HL-60 (cell line): ENCODE measurements at regions not wholly inside any gene's neighbourhood (a gene's known extent, or its start where the extent isn't known, plus 50 kb on each side); places are given as distances from the start of the nearest gene placed in this dataset.

Source experiments
- POLR2AphosphoS5 ChIP-seq: IDR thresholded peaks from 2 replicates; pipeline ENCODE4 v1.6.1; 2012; ENCODE audit warnings: low read depth
- TF ChIP-seq, protein P1 (sequence below): IDR thresholded peaks from one replicate; pipeline ENCODE4 v1.5.1; 2011; ENCODE audit warnings: low read length, control low read depth, inconsistent platforms; ENCODE audit not compliant: insufficient read depth

- no peak for TF ChIP-seq POLR2AphosphoS5
- TF ChIP-seq, protein P1, sequence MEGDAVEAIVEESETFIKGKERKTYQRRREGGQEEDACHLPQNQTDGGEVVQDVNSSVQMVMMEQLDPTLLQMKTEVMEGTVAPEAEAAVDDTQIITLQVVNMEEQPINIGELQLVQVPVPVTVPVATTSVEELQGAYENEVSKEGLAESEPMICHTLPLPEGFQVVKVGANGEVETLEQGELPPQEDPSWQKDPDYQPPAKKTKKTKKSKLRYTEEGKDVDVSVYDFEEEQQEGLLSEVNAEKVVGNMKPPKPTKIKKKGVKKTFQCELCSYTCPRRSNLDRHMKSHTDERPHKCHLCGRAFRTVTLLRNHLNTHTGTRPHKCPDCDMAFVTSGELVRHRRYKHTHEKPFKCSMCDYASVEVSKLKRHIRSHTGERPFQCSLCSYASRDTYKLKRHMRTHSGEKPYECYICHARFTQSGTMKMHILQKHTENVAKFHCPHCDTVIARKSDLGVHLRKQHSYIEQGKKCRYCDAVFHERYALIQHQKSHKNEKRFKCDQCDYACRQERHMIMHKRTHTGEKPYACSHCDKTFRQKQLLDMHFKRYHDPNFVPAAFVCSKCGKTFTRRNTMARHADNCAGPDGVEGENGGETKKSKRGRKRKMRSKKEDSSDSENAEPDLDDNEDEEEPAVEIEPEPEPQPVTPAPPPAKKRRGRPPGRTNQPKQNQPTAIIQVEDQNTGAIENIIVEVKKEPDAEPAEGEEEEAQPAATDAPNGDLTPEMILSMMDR: peak; percentile 1
Observed at GRCh38 chr4:134935320-134935719, 733.7 kb upstream of the PABPC4L start.
